PC-9 (cell line): ENCODE measurements at regions not wholly inside any gene's neighbourhood (a gene's known extent, or its start where the extent isn't known, plus 50 kb on each side); places are given as distances from the start of the nearest gene placed in this dataset.
"Not testable (repeated sequence)": the region's sequence is repeated elsewhere in the genome, so short reads cannot be mapped to it uniquely, and the experiment has no call there.

Experiments
- BruUV-seq: library from RNA; stranded (reverse); fragments of 400-500 nt; replicated peaks from 2 replicates; lab custom pipeline; 2021; lab: Mats Ljungman, UMichigan
- CTCF ChIA-PET: fragments of 300-600 bp; sonication (Branson Sonifier 250); formaldehyde crosslinking; loops from one replicate; lab custom pipeline; 2022; ENCODE audit warnings: antibody characterized with exemption; lab: Charles Lee
- POLR2A ChIA-PET: fragments of 300-600 bp; sonication (Branson Sonifier 250); formaldehyde crosslinking; loops from one replicate; lab custom pipeline; 2022; ENCODE audit warnings: antibody characterized with exemption; ENCODE audit not compliant: unreplicated experiment; lab: Charles Lee
- DNase-seq, 2 experiments: peaks; one replicate each; pipeline versions ENCODE4 v3.0.0 to v3.0.0-alpha.2; 2015 to 2022; ENCODE audit warnings: mixed read lengths in 1 of 2
- H2AFZ ChIP-seq: fragments of 200-600 bp; sonication (generic); 2 replicates; pipeline ENCODE4 v1.8.1; 2017; ENCODE audit warnings: antibody characterized with exemption
- H3F3A ChIP-seq: fragments of 200-600 bp; sonication (generic); 2 replicates; pipeline ENCODE4 v1.8.1; 2017; ENCODE audit warnings: antibody characterized with exemption, mild to moderate bottlenecking, low read depth; ENCODE audit not compliant: insufficient read depth
- H3K27ac ChIP-seq: fragments of 200-600 bp; sonication (generic); 2 replicates; pipeline ENCODE4 v1.6.1; 2016; ENCODE audit warnings: mixed run types
- H3K27me3 ChIP-seq: fragments of 200-600 bp; sonication (generic); 2 replicates; pipeline ENCODE4 v1.6.1; 2016; ENCODE audit warnings: low read depth, mixed run types; ENCODE audit not compliant: insufficient read depth
- H3K36me3 ChIP-seq: fragments of 200-600 bp; sonication (generic); 2 replicates; pipeline ENCODE4 v1.6.1; 2016; ENCODE audit warnings: low read depth, mixed run types
- H3K4me1 ChIP-seq: fragments of 200-600 bp; sonication (generic); replicated peaks from 2 replicates; pipeline ENCODE4 v1.6.1; 2016; ENCODE audit warnings: mixed run types; ENCODE audit not compliant: insufficient read depth
- H3K4me2 ChIP-seq: fragments of 200-600 bp; sonication (generic); 2 replicates; pipeline ENCODE4 v1.6.1; 2017; ENCODE audit warnings: mixed run types
- H3K4me3 ChIP-seq: fragments of 200-600 bp; sonication (generic); 2 replicates; pipeline ENCODE4 v1.6.1; 2016; ENCODE audit warnings: mixed run types
- H3K79me2 ChIP-seq: fragments of 200-600 bp; sonication (generic); 2 replicates; pipeline ENCODE4 v1.6.1; 2017; ENCODE audit warnings: low read depth, mixed run types
- H3K9me2 ChIP-seq: fragments of 200-600 bp; sonication (generic); 2 replicates; pipeline ENCODE4 v1.8.1; 2017; ENCODE audit warnings: mild to moderate bottlenecking; ENCODE audit not compliant: insufficient read depth
- H3K9me3 ChIP-seq: fragments of 200-600 bp; sonication (generic); 2 replicates; pipeline ENCODE4 v1.8.1; 2016; ENCODE audit warnings: low read depth; ENCODE audit not compliant: insufficient read depth
- H4K20me1 ChIP-seq: fragments of 200-600 bp; sonication (generic); 2 replicates; pipeline ENCODE4 v1.8.1; 2017; ENCODE audit not compliant: insufficient read depth
- CTCF ChIP-seq: fragments of 200-600 bp; sonication (generic); conservative IDR thresholded peaks from 2 replicates; pipeline ENCODE4 v1.6.1; 2017; ENCODE audit warnings: mixed run types, antibody characterized with exemption, mild to moderate bottlenecking, moderate library complexity
- EZH2 ChIP-seq: fragments of 200-600 bp; sonication (generic); IDR thresholded peaks from 2 replicates; pipeline ENCODE4 v1.8.0; 2017; ENCODE audit warnings: antibody characterized with exemption, low read depth
- intact Hi-C: fragments of 100-400 bp; cut with micrococcal nuclease; formaldehyde crosslinking; loops from one replicate; pipeline ENCODE4 v1.10.0; 2022; ENCODE audit not compliant: unreplicated experiment

GRCh38 chr6:115511771-115512170, 548.9 kb downstream of the FRK start:
- Histone ChIP-seq H3K9me2 (no peaks in the 10 kb centered on the region), H3K27me3 (no peaks in the 10 kb centered on the region), H3K9me3 (no peaks in the 10 kb centered on the region), H3K79me2 (no peaks in the 10 kb centered on the region), H2AFZ (no peak overlapping the region), H4K20me1 (no peaks in the 10 kb centered on the region), H3K27ac (no peak overlapping the region), H3K4me2 (no peak overlapping the region), H3K4me1 (no peaks in the 10 kb centered on the region), H3K4me3 (no peak overlapping the region), H3K36me3 (no peaks in the 10 kb centered on the region), H3F3A (no peaks in the 10 kb centered on the region)
- CTCF ChIA-PET, result interaction anchor here (0.6 kb wide), 1 partner anchor 1622 kb away, joined by 5 read pairs; no protein-coding TSS in a partner anchor
- DNase-seq, result no peak
- no TSS peak for BruUV-seq
- intact Hi-C loops, result no loop called here
- no peak for TF ChIP-seq EZH2
- no peak for TF ChIP-seq CTCF
- POLR2A ChIA-PET, result no interaction called here

- H3F3A ChIP-seq, H3K9me2 ChIP-seq, BruUV-seq: not testable (repeated sequence)
These were observed 558.3 kb downstream of the FRK start for GRCh38 chr6:115502432-115502831.

GRCh38 chr6:115495184-115495583, 565.5 kb downstream of the FRK start:
- no peaks in the 10 kb centered on the region for H3K9me2 ChIP-seq
- no TSS peak for BruUV-seq
- intact Hi-C loops, result no loop called here
- POLR2A ChIA-PET, result no interaction called here
- H3K27me3 ChIP-seq, result no peaks in the 10 kb centered on the region
- TF ChIP-seq EZH2, result no peak
- no peak for TF ChIP-seq CTCF
- no peaks in the 10 kb centered on the region for H3K79me2 ChIP-seq
- no peak overlapping the region for H2AFZ ChIP-seq
- H3F3A ChIP-seq, result no peaks in the 10 kb centered on the region
- no peaks in the 10 kb centered on the region for H4K20me1 ChIP-seq
- CTCF ChIA-PET, result no interaction called here
- no peak overlapping the region for H3K27ac ChIP-seq
- H3K4me3 ChIP-seq, result no peak overlapping the region
- H3K4me1 ChIP-seq, result no peaks in the 10 kb centered on the region
- DNase-seq, result no peak
- H3K36me3 ChIP-seq, result no peaks in the 10 kb centered on the region
- no peaks in the 10 kb centered on the region for H3K9me3 ChIP-seq
- H3K4me2 ChIP-seq, result no peak overlapping the region

More at GRCh38 chr6:115502432-115502831, 558.3 kb downstream of the FRK start:
- DNase-seq, H3K36me3 ChIP-seq, H3K27me3 ChIP-seq, H3K9me3 ChIP-seq, CTCF ChIA-PET, H3K27ac ChIP-seq, H3K4me1 ChIP-seq, POLR2A ChIA-PET, H3K79me2 ChIP-seq, intact Hi-C loops, H3K4me2 ChIP-seq, H4K20me1 ChIP-seq, H2AFZ ChIP-seq, H3K4me3 ChIP-seq: not testable (repeated sequence)

- no peaks in the 10 kb centered on the region for H3K79me2 ChIP-seq
- no peaks in the 10 kb centered on the region for H3K9me3 ChIP-seq
- H3K9me2 ChIP-seq, result no peaks in the 10 kb centered on the region; the same call in 1 of the 2 replicates
- H3K4me3 ChIP-seq, result no peak overlapping the region
- intact Hi-C loops, result no loop called here
- ChIA-PET CTCF (no interaction called here), POLR2A (no interaction called here)
- no peaks in the 10 kb centered on the region for H3F3A ChIP-seq
- H3K4me2 ChIP-seq, result no peak overlapping the region
- no peaks in the 10 kb centered on the region for H3K36me3 ChIP-seq
- H2AFZ ChIP-seq, result no peak overlapping the region
- DNase-seq, result no peak
- no peaks in the 10 kb centered on the region for H3K4me1 ChIP-seq
- no peak overlapping the region for H3K27ac ChIP-seq
- TF ChIP-seq CTCF (no peak), EZH2 (no peak)
- no TSS peak for BruUV-seq
- no peaks in the 10 kb centered on the region; the same call in 1 of the 2 replicates for H4K20me1 ChIP-seq
- no peaks in the 10 kb centered on the region for H3K27me3 ChIP-seq
These were observed 573.4 kb downstream of the FRK start for GRCh38 chr6:115487331-115487730.
